NCI-H82 (cell line): ENCODE measurements at regions not wholly inside any gene's neighbourhood (a gene's known extent, or its start where the extent isn't known, plus 50 kb on each side); places are given as distances from the start of the nearest gene placed in this dataset.
"Not testable (repeated sequence)": the region's sequence is repeated elsewhere in the genome, so short reads cannot be mapped to it uniquely, and the experiment has no call there.

Experiments
- DNase-seq: peaks from one replicate; lab custom pipeline; 2025; lab: John Stamatoyannopoulos, UW

GRCh38 chr4:131309628-131310027, 1839.5 kb upstream of the PCDH10 start:
- DNase-seq = no peak

- DNase-seq = no peak
Observed at GRCh38 chr4:131316086-131316485, 1833.0 kb upstream of the PCDH10 start.

GRCh38 chr4:131337936-131338335, 1811.2 kb upstream of the PCDH10 start:
- peak; percentile 91 for DNase-seq

- no peak for DNase-seq
Observed at GRCh38 chr4:131339137-131339536, 1810.0 kb upstream of the PCDH10 start.

GRCh38 chr4:131344761-131345160, 1804.3 kb upstream of the PCDH10 start:
- DNase-seq = no peak

GRCh38 chr4:131347816-131348215, 1801.3 kb upstream of the PCDH10 start:
- DNase-seq = no peak

- DNase-seq = no peak
Observed at GRCh38 chr4:131348263-131348662, 1800.8 kb upstream of the PCDH10 start.

- DNase-seq = not testable (repeated sequence)
Observed at GRCh38 chr4:131352371-131352770, 1796.7 kb upstream of the PCDH10 start.

- no peak for DNase-seq
Observed at GRCh38 chr4:131366714-131367113, 1782.4 kb upstream of the PCDH10 start.

GRCh38 chr4:131367441-131367840, 1781.7 kb upstream of the PCDH10 start:
- DNase-seq = no peak

- DNase-seq = peak; percentile 57
Observed at GRCh38 chr4:131370846-131371245, 1778.2 kb upstream of the PCDH10 start.

- no peak for DNase-seq
Observed at GRCh38 chr4:131381055-131381454, 1768.0 kb upstream of the PCDH10 start.

GRCh38 chr4:131382839-131383238, 1766.3 kb upstream of the PCDH10 start:
- no peak for DNase-seq

- no peak for DNase-seq
Observed at GRCh38 chr4:131388277-131388676, 1760.8 kb upstream of the PCDH10 start.

- DNase-seq = no peak
Observed at GRCh38 chr4:131408102-131408501, 1741.0 kb upstream of the PCDH10 start.

GRCh38 chr4:131411393-131411792, 1737.7 kb upstream of the PCDH10 start:
- no peak for DNase-seq

GRCh38 chr4:131419147-131419546, 1729.9 kb upstream of the PCDH10 start:
- DNase-seq = no peak

GRCh38 chr4:131426023-131426758, 1722.9 kb upstream of the PCDH10 start:
- DNase-seq = no peak

GRCh38 chr4:131427000-131427399, 1722.1 kb upstream of the PCDH10 start:
- no peak for DNase-seq

- DNase-seq = peak; percentile 1
Observed at GRCh38 chr4:131430302-131430701, 1718.8 kb upstream of the PCDH10 start.

- no peak for DNase-seq
Observed at GRCh38 chr4:131441004-131441688, 1707.9 kb upstream of the PCDH10 start.

GRCh38 chr4:131447883-131448282, 1701.2 kb upstream of the PCDH10 start:
- no peak for DNase-seq

- no peak for DNase-seq
Observed at GRCh38 chr4:131450572-131451209, 1698.4 kb upstream of the PCDH10 start.
